GM21390 (cell line): ENCODE measurements at regions not wholly inside any gene's neighbourhood (a gene's known extent, or its start where the extent isn't known, plus 50 kb on each side); places are given as distances from the start of the nearest gene placed in this dataset.
A peak's percentile ranks its signal among the peaks of the same experiment; 100 is the strongest.

Experiments used
- ATAC-seq: cut with Tn5 transposase; IDR thresholded peaks from one replicate; pipeline ENCODE4 v1.9.1; 2021; ENCODE audit not compliant: unreplicated experiment

- no peak for ATAC-seq
Measured at GRCh38 chr3:152945556-152945955, 110.6 kb downstream of the P2RY1 start.

GRCh38 chr3:152957491-152957890 is 122.6 kb downstream of the P2RY1 start:
- ATAC-seq = no peak

DNA sequence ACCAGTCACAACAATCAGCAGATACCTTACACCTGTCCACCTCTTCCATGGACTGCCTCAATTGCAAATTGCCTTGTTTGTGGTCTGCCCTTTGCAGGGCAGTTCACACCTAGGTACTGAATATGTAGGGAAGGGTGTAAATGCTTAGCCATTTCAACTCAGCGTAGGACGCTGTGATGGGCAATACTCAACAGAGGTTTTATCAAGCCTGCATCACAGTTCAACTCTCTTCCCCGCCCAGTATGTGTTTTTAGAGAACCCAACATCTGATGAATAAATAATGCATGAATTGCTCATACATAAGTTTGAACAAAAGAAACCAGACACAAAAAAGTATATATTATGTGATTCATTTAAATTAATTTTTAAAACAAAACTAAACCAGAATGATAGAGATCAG is 124.4 kb downstream of the P2RY1 start:
- ATAC-seq = no peak

- ATAC-seq = no peak
Measured at GRCh38 chr3:152960684-152961083, 125.8 kb downstream of the P2RY1 start.

- peak; percentile 75 for ATAC-seq
Measured at GRCh38 chr3:152961323-152961722, 126.4 kb downstream of the P2RY1 start.

GRCh38 chr3:152964911-152965609 is 130.1 kb downstream of the P2RY1 start:
- no peak for ATAC-seq

DNA sequence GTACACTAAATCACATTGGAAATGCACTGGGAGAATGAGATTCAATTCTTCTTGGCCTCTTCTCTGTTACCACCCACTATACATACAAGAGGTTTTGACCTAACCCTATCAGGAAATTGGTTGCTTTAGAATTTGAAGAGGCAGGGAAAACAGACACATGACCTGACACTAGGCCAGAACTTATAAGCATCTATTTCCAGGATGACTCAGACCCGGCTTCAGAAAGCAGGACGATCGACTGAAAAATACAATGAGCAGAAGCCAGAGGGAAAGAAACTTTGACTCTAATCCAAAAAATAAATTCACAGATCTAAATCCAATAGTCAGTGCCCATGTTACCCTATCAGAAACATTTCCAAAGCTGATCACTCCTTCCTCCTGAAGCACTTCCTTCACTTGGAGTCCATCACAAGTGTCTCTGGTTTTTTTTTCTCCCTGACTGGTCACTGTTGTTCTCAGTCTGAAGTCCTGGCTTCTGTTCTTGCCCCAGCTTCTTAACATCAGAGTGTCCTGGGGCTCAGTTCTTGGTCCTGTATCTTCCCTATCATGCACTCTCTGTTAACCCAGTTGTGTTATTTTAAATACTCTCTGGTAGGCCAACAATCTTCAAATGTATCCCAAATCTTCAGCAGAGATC is 133.6 kb downstream of the P2RY1 start:
- ATAC-seq = no peak

DNA sequence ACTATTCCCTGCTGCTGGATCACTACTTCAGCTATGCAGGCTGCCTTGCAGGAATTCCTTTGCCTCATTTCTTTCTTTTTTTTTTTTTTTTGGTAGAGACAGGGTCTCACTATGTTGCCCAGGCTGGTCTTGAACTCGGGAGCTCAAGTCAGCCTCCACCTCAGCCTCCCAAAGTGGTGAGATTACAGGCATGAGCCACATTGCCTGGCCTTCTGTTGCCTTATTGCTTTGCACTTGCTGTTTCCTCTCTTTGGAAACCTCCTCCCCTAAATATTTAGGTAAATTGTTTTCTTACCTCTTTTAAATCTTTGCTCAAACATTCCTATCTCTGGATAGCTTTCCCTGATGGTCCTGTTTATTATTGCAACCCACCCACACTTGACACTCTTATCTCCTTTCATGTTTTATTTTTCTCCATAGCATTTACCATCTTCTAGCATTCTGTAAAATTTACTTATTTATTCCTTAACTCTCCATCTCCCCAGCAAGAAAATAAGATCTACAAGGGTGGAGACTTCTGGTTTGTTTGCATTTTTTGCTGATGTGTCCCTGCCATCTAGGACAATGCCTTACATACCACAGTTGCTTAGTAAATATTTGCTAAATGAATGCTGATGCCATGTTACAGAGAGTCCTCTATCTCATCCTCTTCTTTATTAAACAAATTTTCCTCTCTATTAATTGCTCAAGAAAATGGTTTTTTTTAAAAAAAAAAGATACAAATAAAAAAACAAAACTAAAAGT is 134.8 kb downstream of the P2RY1 start:
- no peak for ATAC-seq

- no peak for ATAC-seq
Measured at GRCh38 chr3:152970851-152971250, 135.9 kb downstream of the P2RY1 start.

- ATAC-seq = no peak
Measured at GRCh38 chr3:152971880-152972279, 136.9 kb downstream of the P2RY1 start.

DNA sequence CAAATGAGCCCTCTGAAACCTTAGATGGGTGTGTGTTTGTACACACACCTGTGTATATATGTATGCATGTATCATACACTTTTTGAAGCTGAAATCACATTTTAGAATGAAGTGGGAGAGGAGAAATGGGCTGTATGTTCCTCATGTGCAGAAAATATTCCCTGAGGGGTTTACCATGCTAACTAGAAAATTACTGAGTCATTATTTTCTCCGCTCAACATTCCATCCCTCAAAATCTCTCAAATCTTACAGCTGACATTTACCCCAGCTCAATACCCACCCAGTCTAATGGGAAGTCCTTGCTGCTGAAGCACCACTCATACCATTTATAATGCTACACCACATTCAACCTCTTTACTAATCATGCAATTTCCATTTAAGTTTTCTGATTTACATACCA is 138.6 kb downstream of the P2RY1 start:
- no peak for ATAC-seq

DNA sequence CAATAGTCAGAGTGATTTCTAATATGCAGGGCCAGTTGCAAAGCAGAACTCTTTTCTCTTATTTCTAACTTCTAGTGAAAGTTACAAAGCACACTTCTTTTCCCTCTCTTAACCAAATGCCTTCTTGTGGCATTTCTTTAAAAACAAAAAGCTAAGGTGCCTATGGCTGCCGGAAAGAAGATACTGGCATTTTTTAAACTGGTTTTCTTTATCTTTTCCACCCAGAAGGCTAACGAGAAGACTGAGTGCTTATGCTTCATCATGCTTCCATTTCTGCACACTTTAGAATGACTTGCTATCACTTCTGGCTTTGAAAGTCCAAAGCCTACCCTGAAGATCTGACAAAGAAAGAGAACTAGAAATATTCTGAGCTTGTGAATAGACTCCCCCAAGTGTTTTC is 141.3 kb downstream of the P2RY1 start:
- ATAC-seq = no peak

DNA sequence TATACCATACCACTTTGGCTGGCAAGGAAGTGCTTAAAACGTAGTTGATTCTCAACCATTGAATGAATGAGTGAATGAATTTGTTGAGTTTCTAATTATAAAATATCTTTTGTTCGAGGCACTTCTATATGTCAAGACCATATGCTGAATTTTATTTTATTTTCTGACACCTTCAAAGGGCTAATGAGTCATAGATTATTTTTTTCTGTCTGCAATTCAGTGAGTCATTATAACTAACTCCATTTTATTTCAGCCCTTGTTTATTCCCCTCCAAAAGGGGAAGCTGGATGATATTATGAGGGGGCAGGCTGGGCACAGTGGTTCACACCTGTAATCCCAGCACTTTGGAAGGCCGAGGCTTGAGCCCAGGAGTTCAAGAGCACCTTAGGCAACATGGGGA is 142.4 kb downstream of the P2RY1 start:
- ATAC-seq = no peak

DNA sequence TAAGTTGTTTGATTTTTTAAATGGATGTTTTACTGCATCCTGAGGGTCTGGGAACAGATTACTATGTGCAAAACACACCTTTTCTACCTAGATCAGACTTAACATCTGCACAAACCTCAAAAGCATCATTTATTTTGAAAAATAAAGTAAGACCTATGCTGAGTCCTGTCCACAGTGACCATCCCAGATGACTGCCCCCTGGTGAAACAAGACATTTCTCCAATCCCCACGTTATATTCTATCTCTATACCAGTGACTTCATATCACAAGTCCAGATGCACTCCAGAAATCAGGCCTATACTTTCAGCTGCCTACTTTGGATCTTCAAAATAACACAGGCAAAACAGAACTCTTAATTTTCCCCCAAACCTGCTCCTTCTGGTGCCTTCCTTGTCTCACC is 143.2 kb downstream of the P2RY1 start:
- no peak for ATAC-seq

DNA sequence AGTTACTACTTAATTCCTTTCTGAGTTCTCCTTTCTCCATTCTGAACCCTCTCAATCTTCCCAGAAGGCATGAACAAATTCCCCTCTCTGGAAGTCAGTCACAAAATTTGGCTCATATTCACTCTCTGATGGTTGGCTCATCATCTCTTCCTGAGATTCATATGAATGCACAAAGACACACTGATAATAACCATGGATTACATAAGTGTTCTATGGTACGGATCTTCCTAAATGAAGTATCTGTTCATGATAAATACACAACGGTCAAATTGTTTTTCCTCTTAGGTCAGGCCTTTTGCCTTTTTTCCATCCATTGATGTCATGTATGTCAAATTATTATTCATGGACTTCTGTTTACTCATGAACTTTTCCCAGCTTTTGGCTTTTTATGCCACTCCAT is 162.6 kb downstream of the P2RY1 start:
- no peak for ATAC-seq

DNA sequence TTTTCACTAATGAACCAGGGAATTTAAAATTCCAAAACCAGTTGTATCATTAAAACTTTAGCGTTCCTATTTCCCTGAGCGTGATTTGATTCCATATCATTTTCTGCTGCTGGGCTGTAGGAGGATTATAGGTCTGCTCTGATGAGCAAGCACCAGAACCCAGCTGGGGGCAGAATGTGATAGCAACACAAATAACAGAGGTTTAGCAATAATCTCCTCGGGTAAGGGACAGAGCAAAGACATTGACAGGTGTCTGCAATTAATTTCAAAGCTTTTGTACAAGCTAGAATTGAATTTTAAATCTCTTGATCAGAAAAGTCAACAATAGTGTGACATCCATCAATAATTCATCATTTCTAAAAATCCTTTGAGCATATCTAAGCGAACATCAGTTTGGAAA is 163.4 kb upstream of the RAP2B start:
- no peak for ATAC-seq

DNA sequence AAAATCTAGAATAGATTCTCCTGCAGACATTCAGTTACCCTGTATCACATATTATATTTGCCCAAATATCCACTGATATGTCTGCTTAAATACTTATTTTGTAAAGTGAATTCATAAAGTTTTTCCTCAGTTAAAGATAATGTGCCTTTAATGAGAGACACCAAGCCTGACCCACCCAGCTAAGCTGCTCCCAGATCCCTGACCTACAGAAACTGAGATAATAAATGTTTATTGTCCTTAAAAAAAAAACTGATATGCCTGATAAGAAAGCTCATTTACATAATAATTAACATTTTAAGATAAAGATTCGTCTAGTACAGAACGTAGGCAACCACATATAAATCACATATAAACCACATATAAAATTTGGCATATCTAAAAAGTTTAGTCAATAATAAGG is 161.7 kb upstream of the RAP2B start:
- ATAC-seq = no peak

- no peak for ATAC-seq
Measured at GRCh38 chr3:153001210-153002078, 160.6 kb upstream of the RAP2B start.

DNA sequence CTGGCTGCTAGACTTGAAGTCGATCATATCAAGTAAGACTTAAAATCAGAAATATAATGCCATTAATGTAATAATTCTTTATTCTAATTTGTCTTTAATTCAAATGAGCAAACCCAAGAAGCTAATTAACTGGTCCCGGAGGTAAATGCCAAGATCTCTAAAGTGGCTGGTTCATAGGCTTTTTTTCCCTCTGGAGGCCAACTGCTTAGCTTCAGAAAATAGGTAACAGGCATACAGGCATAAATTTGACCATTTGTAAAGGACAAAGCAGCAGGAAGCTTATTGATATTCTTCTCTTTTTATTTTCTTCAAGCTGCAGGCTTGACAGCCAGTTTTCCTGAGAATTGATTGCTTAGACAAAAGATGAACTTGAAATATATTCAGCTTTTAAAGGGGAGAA is 158.6 kb upstream of the RAP2B start:
- no peak for ATAC-seq

- ATAC-seq = no peak
Measured at GRCh38 chr3:153003862-153004261, 158.2 kb upstream of the RAP2B start.

GRCh38 chr3:153008226-153008625 is 153.8 kb upstream of the RAP2B start:
- no peak for ATAC-seq
